ENCODE measurements at regions not wholly inside any gene's neighbourhood (a gene's known extent, or its start where the extent isn't known, plus 50 kb on each side); places are given as distances from the start of the nearest gene placed in this dataset.
"Not testable (repeated sequence)": the region's sequence is repeated elsewhere in the genome, so short reads cannot be mapped to it uniquely, and the experiment has no call there.

DNA sequence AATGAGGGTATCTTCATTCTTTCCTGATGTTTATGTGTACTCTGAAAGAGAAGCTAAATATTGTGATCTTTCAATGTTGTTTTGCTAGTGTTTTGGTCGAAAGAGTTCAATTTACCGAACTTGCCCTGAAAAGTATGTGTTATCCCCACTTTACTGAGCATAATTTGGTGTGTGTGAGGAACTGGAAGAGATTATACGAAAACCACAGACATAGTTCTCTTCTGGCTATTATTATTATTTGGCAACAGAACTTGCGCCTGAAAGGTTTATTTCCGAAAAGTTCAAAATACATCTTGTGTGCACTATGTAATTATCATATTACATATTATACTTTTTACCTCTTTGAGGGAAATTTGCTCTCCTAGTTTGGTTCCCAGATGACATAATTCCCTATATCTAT, 232.5 kb upstream of the INTU start:
- DNase-seq, result no peak

DNA sequence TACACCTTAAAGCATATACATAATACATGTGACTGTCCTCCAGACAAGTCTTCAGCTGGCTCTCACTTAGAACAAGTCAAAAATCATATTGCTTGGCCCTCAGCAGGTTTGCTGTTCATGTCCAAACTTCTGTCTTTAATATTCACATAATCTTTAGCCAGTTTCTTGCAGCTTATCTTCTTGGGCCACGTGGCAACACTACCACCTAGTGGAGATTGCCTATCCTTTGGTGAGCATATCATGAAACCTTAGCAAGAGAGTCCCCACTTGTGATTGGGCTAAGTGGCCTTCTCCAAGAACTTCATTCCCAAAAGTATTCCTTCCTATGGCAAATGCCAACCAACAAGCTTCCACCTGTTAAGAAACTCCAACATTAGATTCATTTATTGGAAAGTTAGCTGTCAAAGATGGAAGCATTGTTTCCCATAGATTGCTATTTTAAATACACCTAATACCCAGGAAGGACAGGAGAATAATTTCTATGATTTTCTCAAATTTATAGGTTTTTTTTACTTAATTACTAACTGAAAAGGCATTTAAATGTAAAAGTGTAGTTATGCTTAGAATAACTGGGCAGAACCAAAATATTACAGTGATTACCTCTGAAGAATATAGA, 231.9 kb upstream of the INTU start:
- DNase-seq, result no peak

DNA sequence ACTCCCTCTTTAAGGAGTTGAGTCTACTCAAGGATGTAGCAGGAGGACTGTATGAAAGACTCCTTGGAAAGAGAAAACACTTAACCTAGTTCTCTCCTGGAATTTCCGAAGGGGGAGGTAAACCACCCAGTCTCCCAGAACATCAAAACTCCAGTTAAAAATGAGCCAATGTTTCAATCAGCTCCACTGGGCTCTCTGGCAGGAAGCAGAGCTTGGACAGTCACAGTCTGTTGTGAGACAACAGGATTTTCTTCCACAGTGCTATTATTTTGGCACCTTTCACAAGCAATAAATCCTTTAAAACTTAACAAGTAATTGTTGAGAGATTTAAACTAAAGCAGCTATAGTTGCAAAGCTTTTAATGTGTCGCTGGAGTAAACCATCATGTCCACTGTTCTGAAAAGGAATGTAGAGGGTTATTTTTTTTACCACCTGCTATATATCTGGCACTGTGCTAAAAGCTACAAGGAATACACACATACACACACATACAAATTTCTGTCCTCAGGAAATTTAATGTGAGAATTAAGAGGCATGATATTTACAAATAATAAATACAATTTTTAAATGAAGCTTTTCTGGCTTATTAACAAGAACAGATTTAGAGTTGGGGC, 229.2 kb upstream of the INTU start:
- DNase-seq, result no peak

DNA sequence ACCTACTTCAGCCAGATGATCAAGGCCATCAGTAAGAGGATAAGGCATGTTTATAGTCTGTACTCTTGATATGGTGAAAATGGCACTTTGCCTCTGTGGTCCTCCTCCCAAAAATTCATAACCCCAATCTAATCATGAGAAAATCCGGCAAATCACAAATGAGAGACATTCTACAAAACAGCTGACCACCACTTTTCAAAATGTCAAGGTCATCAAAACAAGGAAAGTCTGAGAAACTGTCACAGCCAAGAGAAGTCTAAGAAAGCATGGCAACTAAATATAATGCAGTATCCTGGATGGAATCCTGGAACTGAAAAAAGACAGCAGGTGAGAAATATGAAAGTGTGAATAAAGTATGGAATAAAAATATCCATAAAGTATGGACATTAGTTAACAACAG, 226.6 kb upstream of the INTU start:
- no peak for DNase-seq

DNA sequence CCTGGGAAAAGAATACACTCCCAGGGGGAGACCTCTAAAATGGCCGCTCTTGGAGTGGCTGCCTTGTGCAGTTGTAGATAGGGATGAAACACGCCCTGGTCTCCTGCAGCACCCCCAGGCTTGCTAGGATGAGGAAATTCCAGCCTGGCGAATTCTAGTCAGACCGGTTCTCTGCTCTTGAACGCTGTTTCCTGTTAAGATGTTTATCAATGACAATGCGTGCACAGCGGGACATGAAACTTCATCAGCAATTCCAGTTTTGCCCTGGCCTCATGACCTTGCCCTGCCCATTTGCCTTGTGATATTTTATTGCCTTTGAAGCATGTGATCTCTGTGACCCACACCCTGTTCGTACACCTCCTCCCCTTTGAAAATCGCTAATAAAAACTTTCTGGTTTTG, 225.2 kb upstream of the INTU start:
- not testable (repeated sequence) for DNase-seq

DNA sequence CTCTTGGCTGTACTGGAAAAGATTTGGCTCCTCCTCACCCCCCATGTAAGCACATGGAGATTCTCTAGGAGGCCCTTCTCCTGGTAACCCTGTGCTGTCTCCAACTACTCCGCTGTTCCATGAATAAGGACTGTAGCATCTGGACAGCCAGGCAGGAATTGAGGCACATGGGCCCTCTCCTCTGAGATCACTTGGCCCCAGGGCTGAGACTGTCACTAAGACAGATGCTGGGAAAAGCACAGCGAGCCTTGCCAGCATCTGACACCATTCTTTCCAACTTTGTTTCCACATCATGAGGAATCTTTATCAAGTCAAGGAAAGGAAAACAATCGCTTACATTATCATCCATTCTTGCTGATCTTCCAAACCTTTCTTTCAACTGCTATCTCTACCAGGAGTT, 222.6 kb upstream of the INTU start:
- DNase-seq, result no peak

DNA sequence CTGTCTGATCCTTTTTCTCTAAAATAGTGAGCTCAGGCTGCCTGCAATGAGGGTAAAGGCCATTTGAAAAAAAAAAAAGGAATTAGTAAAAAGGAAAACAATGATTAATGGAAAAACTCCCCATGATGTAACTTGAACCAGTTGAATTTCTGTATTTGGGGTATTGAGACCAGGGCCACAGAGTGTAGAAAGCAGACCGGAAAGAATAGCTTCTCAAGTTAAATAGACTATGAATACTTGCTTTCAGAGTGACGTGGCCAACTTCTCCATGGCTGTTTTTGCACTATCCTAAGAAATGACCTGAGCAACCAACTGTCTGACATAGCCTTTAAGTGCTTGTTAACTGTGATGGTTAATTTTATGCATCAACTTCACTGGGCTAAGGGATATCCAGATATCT, 222.1 kb upstream of the INTU start:
- no peak for DNase-seq

DNA sequence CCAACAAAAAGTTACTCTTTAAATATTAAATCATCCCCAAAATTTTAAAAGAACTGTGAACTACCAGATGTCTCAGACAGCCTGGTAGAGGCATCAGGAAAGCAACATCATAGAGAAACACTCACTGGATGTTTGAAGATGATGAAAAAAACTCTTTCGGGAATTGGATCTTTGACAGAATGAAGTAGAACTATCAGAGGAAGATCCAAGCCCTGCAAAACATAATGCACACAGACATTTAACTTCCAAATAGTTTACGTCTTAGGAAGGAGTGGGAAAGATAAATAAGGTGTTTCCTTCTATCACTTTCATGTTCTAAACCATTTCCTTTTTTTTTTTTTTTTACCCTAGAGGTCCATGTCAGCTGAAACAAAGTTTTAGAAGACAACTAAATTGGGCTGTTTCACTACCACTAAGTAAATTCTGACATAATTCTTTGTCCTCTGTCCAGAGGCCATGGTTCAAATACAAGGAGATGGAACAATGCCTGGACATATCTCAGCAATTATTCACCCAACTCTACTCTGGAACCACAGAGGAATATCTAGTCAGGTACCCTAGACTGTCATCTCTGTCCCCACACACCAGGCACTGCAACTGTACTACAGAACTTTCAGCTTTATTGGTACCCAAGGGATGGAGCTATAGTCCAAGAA, 217.7 kb upstream of the INTU start:
- DNase-seq, result no peak

DNA sequence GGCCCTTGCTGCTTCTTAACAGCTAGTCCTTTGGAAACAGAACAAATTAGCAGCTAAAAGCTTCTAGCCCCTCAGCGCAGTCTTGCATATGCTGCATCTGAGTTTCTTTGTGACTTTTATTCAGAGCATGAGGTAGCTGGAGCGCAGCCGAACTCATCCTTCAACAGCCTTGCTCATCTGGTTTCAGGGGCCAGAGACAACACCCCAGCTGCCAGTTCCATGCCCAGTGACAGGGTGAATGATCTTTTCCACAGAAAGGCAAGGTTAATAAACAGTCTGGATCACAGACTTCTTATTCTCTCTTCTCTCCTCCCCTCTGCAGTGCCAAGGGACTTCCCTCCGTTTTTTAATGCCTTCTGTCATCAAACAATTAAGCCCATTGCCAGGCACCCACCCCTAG, 216.6 kb upstream of the INTU start:
- no peak for DNase-seq

DNA sequence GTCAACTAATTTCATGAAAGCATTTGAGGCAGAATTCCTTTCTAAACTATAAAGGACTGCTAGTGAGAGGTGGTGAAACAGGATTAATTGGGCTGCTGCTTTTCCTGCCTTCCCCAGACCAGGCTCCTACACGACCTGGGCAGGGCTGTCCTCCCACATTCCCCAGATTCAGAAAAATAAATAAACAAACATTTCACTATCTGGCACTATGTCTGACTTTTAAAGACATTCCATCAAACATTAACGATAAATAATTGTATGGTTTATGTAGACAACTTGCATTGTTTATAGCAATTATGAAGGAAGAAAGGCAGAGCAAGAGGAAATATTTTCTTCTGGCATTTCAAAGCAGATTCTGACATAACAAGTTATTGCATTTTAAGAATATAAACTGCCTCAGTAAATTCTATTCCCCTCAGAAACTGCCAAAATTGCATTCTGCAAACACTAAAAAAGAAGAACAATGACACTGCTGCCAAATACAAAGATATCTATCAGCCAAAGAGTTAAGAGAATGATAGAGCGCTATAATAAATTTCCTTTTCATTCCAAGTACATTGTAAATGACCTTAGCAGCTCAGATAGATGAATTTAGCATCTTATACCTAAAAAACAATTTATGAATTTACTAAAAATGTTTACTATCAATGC, 214.7 kb upstream of the INTU start:
- no peak for DNase-seq

DNA sequence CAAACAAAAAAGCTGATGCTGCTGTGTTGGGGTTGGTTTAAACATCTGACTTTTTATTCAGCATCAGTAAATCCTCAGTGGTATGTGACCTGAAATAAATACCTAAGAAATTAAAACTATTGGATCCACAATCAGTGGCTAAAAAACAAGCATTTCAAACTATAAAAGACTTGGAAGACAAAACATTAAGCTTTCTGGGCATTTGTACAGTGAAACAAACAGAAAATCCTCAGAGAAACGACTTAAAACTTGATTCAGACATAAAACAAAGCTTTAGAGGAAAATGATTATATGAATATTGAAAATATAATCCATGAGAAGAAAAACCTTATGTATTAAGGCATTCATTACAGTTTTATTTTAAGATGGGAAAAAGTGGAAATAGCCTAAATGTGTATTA, 213.3 kb upstream of the INTU start:
- no peak for DNase-seq

DNA sequence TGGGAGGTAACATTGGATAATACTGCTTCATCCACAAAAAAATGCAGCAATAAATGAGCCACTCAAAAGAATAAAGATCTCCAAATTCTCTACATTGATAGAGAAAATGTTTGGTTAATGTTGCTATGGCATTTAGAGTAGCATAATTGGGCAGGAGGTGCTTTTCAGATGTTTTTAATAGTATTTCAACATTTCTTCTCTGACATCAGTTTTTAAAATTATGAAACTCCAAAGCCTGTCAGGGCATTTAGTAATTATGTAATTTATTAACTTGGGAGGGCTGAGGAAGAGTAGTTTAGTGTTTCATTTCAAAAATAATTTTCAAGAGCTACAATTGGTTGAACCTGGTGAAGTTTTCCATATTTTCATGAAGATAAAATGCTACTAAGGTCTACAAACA, 211.3 kb upstream of the INTU start:
- DNase-seq, result no peak

DNA sequence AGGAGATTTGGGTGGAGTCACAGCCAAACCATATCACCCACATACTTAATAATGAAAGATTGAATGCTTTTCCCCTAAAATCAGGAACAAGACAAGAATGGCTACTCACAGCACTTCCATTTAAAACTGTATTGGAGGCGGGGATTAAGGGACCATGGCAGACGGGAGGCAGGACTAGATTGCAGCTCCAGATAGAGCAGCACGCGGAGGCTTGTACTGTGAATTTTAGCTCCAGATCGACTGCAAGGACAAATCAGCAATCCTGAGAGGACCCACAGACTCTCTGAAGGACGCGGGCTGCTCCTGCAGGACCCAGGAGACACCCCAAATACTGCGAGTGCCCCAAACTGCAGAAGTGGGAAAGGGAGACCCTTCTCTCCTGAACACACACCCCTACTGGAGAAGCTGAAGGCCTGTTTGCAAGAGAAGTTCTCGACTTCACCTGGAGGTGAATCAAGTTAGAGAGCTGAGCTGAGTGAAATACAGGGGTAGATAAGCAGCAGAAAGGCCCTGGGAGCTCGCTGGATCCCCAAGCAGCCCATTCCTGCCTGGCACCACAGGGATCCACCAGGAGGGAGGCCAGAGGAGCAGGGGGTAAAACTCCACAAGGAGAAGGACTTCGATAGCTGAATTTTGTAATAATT, 207.4 kb upstream of the INTU start:
- DNase-seq, result no peak

DNA sequence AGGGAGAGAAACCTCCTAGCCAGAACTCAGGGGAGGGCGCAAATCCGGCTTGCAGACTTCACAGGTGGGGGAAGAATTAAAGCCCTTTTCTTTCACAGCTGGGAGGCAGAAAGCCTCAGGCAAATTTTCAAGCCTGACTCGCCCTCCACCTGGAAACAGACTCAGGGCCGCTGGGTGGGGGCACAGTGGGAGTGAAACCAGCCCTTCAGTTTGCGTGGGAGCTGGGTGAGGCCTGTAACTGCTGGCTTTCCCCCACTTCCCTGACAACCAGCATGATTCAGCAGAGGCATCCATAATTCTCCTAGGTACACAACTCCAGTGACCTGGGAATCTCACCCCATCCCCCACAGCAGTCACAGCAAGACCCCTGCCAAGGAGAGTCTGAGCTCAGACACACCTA, 206.9 kb upstream of the INTU start:
- DNase-seq, result no peak

DNA sequence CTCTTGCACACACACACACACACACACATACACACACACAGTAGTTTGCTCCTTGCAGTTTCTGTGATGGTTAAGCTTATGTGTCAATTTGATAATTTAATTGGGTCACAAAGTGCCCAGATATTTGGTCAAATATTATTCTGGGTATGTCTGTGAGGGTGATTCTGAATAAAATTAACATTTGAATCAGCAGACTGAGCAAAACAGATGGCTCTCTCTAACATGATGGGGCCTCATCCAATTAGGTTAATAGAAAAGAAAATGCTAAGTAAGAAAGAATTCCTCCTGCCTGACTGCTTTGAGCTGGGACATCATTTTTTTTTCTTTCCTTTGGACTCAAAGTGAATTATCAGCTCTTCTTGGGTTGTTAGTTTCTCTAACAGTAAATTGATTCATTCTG, 191.2 kb upstream of the INTU start:
- DNase-seq, result no peak

DNA sequence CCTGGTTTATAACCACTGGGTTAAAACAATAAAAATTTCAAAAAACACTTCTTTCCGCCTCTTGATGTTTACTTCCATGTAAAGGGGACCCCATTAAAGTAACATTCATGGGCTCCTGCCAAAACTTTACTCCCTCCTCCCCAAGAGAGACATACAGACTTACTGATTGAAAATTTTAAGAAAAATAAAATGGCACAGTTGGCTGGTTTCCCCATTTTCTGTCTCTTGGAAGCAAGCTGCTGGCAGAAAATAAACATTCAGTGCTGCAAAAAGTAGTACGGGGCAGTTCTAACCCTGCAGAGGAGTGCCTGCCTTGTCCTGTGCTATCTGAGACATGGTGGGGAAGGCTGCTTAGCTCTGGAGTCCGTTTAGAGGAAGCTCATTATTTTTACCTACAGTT, 187.3 kb upstream of the INTU start:
- DNase-seq, result no peak

DNA sequence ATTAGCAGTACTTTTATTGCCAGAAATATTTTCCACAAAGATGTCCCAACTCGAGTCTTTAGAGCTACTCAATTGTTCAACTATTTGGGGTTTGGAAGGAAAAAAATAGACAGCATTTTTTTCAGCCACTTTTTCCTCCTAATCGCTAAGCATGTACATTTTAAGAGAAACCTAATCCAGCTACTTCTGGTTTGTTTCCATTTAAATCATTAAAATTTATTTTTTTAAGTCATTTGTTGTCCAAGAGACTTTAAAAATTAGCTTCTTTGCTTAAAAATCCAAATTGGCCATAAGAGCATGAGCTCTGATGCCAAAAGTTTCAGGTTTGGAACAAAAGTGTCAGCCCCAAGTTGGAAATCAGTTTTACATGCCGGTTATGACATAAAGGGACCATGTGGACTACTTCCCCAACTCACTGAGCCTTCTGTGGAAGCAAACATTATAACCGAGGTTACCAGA, 186.3 kb upstream of the INTU start:
- DNase-seq, result no peak

DNA sequence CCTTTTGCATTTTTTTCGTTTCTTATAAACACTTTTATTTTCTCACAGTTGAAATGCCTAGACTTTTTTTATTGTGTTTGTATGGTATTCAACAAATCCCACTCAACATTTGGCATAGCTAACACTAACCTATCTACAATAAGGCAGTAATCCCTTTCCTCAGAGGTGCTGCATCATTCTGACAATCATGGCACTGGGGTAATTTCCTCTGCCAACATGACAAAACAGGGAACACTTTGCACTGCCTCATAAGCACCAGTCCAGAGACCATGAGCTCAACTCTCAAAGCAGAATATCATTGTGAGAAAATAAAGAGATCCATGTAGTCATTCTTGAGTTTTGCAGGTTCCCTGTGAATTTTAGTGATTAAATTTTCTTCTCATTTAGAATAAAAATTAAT, 183.8 kb upstream of the INTU start:
- DNase-seq, result no peak

DNA sequence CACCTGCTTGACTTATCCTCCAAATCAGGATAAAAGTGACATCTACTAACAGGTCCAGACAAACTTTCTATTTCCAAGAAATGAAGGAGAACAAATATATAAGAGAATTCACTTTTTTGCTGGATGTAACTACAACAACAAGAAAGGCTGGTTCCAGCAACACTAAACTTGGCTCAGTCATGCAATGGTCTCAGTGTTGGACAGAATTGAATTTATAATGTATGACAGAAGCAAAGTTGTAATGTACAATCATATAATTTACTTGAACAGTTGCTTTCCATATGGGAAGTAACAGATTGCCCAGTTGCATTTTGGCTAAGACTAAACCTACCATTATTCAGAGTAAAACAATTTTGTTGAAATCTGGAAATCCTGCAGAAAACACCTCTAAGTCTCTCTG, 183.3 kb upstream of the INTU start:
- no peak for DNase-seq

DNA sequence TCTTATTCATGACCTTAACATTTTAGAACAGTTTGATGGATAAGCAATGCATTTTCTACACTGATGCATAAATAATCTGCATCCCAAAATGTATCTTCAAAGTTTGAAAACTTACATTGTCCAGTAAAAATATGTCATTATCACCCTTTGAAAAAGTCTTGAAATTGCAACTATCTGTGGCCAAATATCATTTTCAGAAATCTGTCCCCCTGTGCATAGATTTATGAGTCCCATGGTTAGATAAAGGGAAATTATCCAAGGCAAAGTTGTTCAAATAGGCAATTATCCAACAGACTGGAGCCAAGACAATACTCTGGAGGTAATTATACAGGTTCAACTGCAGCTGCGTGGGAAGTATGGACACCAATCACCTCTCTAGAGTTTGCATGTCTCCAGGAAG, 182.5 kb upstream of the INTU start:
- no peak for DNase-seq

DNA sequence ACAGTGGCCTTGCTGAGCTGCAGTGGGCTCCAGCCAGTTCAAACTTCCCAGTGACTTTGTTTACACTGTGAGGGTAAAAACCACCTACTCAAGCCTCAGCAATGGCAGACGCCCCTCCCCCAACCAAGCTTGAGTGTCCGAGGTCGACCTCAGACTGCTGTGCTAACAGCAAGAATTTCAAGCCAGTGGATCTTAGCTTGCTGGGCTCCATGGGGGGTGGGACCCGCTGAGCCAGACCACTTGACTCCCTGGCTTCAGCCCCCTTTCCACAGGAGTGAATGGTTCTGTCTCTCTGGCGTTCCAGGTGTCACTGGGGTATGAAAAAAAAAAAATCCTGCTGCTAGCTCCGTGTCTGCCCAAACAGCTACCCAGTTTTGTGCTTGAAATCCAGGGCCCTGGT, 168.9 kb upstream of the INTU start:
- no peak for DNase-seq

DNA sequence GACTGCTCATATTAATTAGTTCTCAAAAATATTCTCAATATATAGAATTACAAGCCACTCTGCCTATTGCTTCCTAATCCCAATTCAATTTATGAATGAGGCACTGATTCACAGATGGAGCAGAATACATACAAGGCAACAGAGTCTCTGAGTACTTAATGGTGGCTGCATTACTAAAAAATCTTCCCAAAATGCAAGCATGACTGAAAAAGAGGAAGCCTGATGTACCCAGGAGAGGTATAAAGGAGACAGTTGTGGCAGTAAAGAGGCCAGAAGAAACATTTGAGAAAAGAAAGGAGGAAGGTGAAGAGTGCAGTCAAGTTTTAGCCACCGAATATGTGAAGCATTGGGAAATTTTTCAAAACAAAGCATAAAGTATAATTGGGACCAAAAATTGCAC, 163.2 kb upstream of the INTU start:
- no peak for DNase-seq

DNA sequence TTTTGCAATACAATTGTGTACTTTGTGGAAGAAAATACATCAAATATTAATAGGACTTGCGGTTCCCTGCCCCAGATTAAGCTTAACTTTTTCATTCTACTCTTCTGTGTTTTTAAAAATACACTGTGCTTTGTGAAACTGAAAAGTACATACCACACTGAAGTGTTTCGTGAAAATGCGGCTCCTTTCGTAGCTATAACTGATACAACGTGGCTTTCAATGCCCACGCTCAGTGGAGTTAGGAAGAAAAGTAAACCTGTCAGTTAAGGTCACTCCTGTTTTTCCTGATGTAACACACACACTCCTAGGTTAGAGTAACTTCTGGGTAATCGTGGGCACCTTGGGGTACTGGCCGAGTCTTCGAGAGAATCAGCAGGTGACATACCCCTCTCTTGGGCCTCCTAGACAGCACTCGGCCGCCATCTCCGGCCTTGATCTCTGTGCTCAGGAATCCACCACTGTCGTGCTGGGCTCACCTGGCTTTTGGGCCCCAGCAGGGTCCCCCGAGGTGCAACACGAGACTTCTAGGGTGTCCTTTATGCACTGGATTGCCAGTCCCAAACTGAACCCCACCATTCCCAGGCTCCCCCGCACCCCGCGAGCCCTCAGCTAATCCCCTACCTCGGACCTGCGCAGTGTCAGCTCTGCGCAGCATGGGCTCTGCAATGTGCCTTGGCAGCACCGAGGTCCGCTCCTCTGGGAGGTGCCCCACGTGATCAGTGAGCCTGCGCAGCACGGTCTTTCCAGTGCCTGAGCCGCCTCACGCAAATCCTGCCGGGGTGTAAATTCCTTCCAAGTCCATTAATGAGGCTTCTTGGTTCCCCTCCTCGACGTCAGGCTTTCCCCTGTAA, 162.6 kb upstream of the INTU start:
- no peak for DNase-seq

Measured in NCI-H1048 (cell line).